OCI-LY1 (cell line): ENCODE measurements at regions not wholly inside any gene's neighbourhood (a gene's known extent, or its start where the extent isn't known, plus 50 kb on each side); places are given as distances from the start of the nearest gene placed in this dataset.

Source experiments
- H2AFZ ChIP-seq: fragments of 200-600 bp; sonication (generic), shearing (Covaris generic); 2 replicates; pipeline ENCODE4 v1.6.0; 2014; ENCODE audit warnings: antibody characterized with exemption, mild to moderate bottlenecking, low read length
- H3F3A ChIP-seq: fragments of 200-600 bp; sonication (generic), shearing (Covaris generic); 2 replicates; pipeline ENCODE4 v1.6.0; 2014; ENCODE audit warnings: mild to moderate bottlenecking, antibody characterized with exemption, low read length, moderate library complexity; ENCODE audit not compliant: insufficient read depth
- H3K27ac ChIP-seq: fragments of 200-600 bp; sonication (generic); 2 replicates; pipeline ENCODE4 v1.5.1; 2014; ENCODE audit warnings: low read length, mixed run types, mild to moderate bottlenecking, low read depth; ENCODE audit not compliant: poor library complexity, severe bottlenecking
- H3K27me3 ChIP-seq: fragments of 200-600 bp; sonication (generic); 2 replicates; pipeline ENCODE4 v1.6.0; 2014; ENCODE audit warnings: antibody characterized with exemption, mild to moderate bottlenecking, low read length, moderate library complexity; ENCODE audit not compliant: insufficient read depth
- H3K36me3 ChIP-seq: fragments of 200-600 bp; sonication (generic); 2 replicates; pipeline ENCODE4 v1.6.1; 2014; ENCODE audit warnings: mild to moderate bottlenecking, antibody characterized with exemption, low read length, moderate library complexity, mixed read lengths; ENCODE audit not compliant: insufficient read depth
- H3K4me1 ChIP-seq: fragments of 200-600 bp; sonication (generic); 2 replicates; pipeline ENCODE4 v1.5.1; 2014; ENCODE audit warnings: mild to moderate bottlenecking, low read length, moderate library complexity; ENCODE audit not compliant: insufficient read depth, severe bottlenecking
- H3K4me2 ChIP-seq: fragments of 200-600 bp; sonication (generic), shearing (Covaris generic); 2 replicates; pipeline ENCODE4 v1.6.1; 2014; ENCODE audit warnings: low read length
- H3K4me3 ChIP-seq: fragments of 200-600 bp; sonication (generic); 2 replicates; pipeline ENCODE4 v1.5.1; 2014; ENCODE audit warnings: low read length, low read depth, mild to moderate bottlenecking, mixed read lengths; ENCODE audit not compliant: poor library complexity, severe bottlenecking
- H3K79me2 ChIP-seq: fragments of 200-600 bp; shearing (Covaris generic); 2 replicates; pipeline ENCODE4 v1.6.1; 2016; ENCODE audit warnings: mixed run types, low read length, mixed read lengths; ENCODE audit not compliant: insufficient read depth
- H3K9ac ChIP-seq: fragments of 200-600 bp; sonication (generic), shearing (Covaris generic); 2 replicates; pipeline ENCODE4 v1.6.1; 2014; ENCODE audit warnings: mild to moderate bottlenecking, low read length, mixed read lengths
- H3K9me2 ChIP-seq: fragments of 200-600 bp; sonication (generic), shearing (Covaris generic); 2 replicates; pipeline ENCODE4 v1.6.1; 2014; ENCODE audit warnings: low read depth, mild to moderate bottlenecking, low read length, mixed read lengths
- H3K9me3 ChIP-seq: fragments of 200-600 bp; shearing (Covaris generic); 2 replicates; pipeline ENCODE4 v1.6.1; 2014; ENCODE audit warnings: low read length, mixed read lengths
- H4K20me1 ChIP-seq: fragments of 200-600 bp; sonication (generic), shearing (Covaris generic); 2 replicates; pipeline ENCODE4 v1.6.0; 2016; ENCODE audit warnings: mild to moderate bottlenecking, low read length; ENCODE audit not compliant: insufficient read depth
- EZH2 ChIP-seq: fragments of 200-600 bp; sonication (generic), shearing (Covaris generic); IDR thresholded peaks from 2 replicates; pipeline ENCODE4 v1.8.0; 2017; ENCODE audit warnings: borderline replicate concordance, mixed run types, mild to moderate bottlenecking, antibody characterized with exemption, low read length, moderate library complexity, mixed read lengths
- TF ChIP-seq, protein P1 (sequence below): fragments of 200-600 bp; sonication (generic), shearing (Covaris generic); IDR thresholded peaks from 2 replicates; pipeline ENCODE4 v1.5.1; 2017; ENCODE audit warnings: mild to moderate bottlenecking, antibody characterized with exemption, low read length, moderate library complexity, mixed read lengths

DNA sequence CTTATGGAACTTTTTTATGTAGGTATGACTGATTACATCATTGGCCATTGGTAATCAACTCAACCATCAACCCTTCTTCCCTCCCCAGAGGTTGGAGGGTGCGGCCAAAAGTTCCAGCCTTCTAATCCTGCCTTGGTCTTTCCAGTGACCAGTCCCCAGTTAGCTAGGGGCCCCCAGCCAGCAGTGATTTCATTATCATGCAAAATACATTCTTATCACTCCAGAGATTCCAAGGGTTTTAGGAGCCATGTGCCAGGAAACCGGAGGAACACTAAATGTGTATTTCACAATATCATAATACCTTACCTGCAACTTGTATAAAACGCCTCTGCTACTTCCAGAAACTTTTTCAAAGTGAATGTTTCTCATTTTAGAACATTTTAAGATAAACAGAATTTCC lies 181.5 kb upstream of the PELI2 start:
- no peaks in the 10 kb centered on the region for H3K9me3 ChIP-seq

DNA sequence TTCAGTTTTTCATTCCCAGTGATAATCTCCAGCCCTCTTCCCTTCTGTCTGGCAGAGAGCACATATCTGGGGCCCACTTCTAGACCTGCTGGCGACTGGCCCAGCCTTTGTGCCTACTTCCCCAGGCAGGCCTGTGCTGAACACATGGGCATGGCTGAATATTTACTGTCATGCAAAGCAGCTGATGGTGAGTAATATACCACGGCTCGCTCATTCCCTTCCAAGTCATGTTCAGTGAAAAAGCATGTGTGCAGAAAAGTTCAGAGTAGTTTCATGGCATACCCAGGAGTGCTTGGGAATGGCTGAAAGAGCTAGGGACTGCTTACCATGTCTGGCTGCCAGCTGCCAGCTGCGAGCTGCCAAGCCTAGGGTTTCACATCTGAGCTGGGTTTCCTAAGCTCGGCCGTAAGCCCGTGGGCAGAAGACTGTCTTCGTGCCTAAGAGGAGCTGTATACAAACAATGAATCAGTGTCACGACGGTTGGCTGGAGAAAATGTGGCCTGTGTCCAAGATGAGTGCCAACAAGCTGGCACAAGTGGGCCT lies 179.9 kb upstream of the PELI2 start:
- Histone ChIP-seq H3K4me3 (no peak overlapping the region), H3F3A (no peaks in the 10 kb centered on the region), H2AFZ (no peak overlapping the region), H3K9ac (no peak overlapping the region), H3K79me2 (no peaks in the 10 kb centered on the region), H3K27me3 (no peaks in the 10 kb centered on the region), H3K36me3 (no peaks in the 10 kb centered on the region), H3K4me1 (no peaks in the 10 kb centered on the region), H3K27ac (no peak overlapping the region), H3K4me2 (no peak overlapping the region), H4K20me1 (no peaks in the 10 kb centered on the region), H3K9me2 (no peaks in the 10 kb centered on the region), H3K9me3 (no peaks in the 10 kb centered on the region)
- no peak for TF ChIP-seq EZH2
- TF ChIP-seq, protein P1, sequence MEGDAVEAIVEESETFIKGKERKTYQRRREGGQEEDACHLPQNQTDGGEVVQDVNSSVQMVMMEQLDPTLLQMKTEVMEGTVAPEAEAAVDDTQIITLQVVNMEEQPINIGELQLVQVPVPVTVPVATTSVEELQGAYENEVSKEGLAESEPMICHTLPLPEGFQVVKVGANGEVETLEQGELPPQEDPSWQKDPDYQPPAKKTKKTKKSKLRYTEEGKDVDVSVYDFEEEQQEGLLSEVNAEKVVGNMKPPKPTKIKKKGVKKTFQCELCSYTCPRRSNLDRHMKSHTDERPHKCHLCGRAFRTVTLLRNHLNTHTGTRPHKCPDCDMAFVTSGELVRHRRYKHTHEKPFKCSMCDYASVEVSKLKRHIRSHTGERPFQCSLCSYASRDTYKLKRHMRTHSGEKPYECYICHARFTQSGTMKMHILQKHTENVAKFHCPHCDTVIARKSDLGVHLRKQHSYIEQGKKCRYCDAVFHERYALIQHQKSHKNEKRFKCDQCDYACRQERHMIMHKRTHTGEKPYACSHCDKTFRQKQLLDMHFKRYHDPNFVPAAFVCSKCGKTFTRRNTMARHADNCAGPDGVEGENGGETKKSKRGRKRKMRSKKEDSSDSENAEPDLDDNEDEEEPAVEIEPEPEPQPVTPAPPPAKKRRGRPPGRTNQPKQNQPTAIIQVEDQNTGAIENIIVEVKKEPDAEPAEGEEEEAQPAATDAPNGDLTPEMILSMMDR, result no peak

More for the DNA sequence above, 181.5 kb upstream of the PELI2 start:
- H2AFZ ChIP-seq, result no peak overlapping the region
- H3K27ac ChIP-seq, result no peak overlapping the region
- TF ChIP-seq, protein P1, result no peak
- TF ChIP-seq EZH2, result no peak
- H4K20me1 ChIP-seq, result no peaks in the 10 kb centered on the region
- H3K4me3 ChIP-seq, result no peak overlapping the region
- H3K4me2 ChIP-seq, result no peak overlapping the region
- H3K27me3 ChIP-seq, result no peaks in the 10 kb centered on the region
- H3K9ac ChIP-seq, result no peak overlapping the region
- H3K36me3 ChIP-seq, result no peaks in the 10 kb centered on the region
- H3K79me2 ChIP-seq, result no peaks in the 10 kb centered on the region
- H3F3A ChIP-seq, result no peaks in the 10 kb centered on the region
- H3K4me1 ChIP-seq, result no peaks in the 10 kb centered on the region
- no peaks in the 10 kb centered on the region for H3K9me2 ChIP-seq

DNA sequence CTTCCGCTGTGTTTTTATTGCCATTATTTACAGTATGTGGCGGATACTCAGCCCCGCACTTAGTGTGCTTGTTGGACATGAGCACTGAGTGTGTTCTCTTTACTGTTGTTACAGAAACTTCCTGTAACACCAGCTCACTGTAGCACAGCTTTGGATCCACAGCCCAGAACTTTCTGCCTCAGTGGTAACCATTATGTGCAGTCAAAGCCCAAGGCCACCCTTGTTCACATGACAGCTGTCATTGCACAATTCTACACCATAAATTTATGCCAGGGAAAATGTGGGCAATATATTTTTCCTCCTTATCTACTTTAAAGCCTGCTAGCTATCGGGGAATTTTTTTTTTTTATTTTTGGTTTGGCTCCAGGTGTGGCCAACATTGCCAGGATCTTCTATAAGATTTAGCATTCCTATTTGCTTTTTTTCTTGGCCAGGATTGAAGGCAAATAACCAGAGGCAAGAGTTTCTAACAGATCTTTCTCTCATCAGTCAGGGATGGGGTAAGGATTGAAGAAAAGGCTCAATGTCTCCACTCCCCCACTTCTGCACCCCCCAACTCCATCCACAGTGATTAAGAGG lies 176.0 kb upstream of the PELI2 start:
- H3K4me3 ChIP-seq, result no peak overlapping the region
- H3K4me2 ChIP-seq, result no peak overlapping the region
- no peaks in the 10 kb centered on the region for H3K36me3 ChIP-seq
- no peaks in the 10 kb centered on the region for H3K9me2 ChIP-seq
- no peak for TF ChIP-seq EZH2
- TF ChIP-seq, protein P1, result no peak
- H3K9ac ChIP-seq, result no peak overlapping the region
- H4K20me1 ChIP-seq, result no peaks in the 10 kb centered on the region
- no peak overlapping the region for H2AFZ ChIP-seq
- H3K79me2 ChIP-seq, result no peaks in the 10 kb centered on the region
- no peaks in the 10 kb centered on the region for H3K9me3 ChIP-seq
- no peaks in the 10 kb centered on the region for H3F3A ChIP-seq
- H3K27ac ChIP-seq, result no peak overlapping the region
- H3K27me3 ChIP-seq, result no peaks in the 10 kb centered on the region
- H3K4me1 ChIP-seq, result no peaks in the 10 kb centered on the region
